Body of pancreas (tissue), 4 donors: ENCODE measurements at regions not wholly inside any gene's neighbourhood (a gene's known extent, or its start where the extent isn't known, plus 50 kb on each side); places are given as distances from the start of the nearest gene placed in this dataset.

ENCODE experiments used
- CTCF ChIP-seq, 7 experiments: fragments of 450-650 bp in 4 of 7; fragments of 200-600 bp in 3 of 7; sonication (generic) in 3 of 7; IDR thresholded peaks; one replicate each; pipeline ENCODE4 v1.5.1; 2016 to 2019; ENCODE audit warnings: antibody characterized with exemption in 7 of 7
- POLR2A ChIP-seq, 3 donors: fragments of 450-650 bp; IDR thresholded peaks; one replicate each; pipeline ENCODE4 v1.6.1; 2016; ENCODE audit warnings: antibody characterized with exemption in 3 of 3, mild to moderate bottlenecking in 2 of 3

- TF ChIP-seq CTCF (IDR thresholded peaks at IDR 0.05) (no peak), POLR2A (IDR thresholded peaks at IDR 0.05) (no peak)
These were observed 671.1 kb upstream of the CELF2 start for GRCh38 chr10:10346390-10347150.
